ENCODE measurements at regions not wholly inside any gene's neighbourhood (a gene's known extent, or its start where the extent isn't known, plus 50 kb on each side); places are given as distances from the start of the nearest gene placed in this dataset.

GRCh38 chr1:106224426-106224825 lies 832.0 kb upstream of the PRMT6 start:
- ChIA-PET CTCF (no interaction called here), POLR2A (no interaction called here)
- H3K36me3 ChIP-seq (ENCODE audit: control insufficient read depth in 2 of 2, extremely low read depth in 1 of 2, insufficient read depth in 2 of 2, low read length in 2 of 2) = no peaks in the 10 kb centered on the region
- H3K4me1 ChIP-seq (ENCODE audit: control insufficient read depth, extremely low read depth, insufficient read depth, low read length) = no peaks in the 10 kb centered on the region
- no TSS peak for BruUV-seq (replicated peaks)
- no peak overlapping the region for H2AFZ ChIP-seq (ENCODE audit: low read depth, low read length)
- peaks cover 2% of the 10 kb centered on the region for H3K9me3 ChIP-seq (replicated peaks; ENCODE audit: control insufficient read depth, insufficient read depth, low read length)
- DNase-seq (ENCODE audit: low read depth, low spot score) = no peak
- H3K4me2 ChIP-seq (ENCODE audit: insufficient read depth, low read length) = no peak overlapping the region
- no peak overlapping the region for H3K9ac ChIP-seq (replicated peaks; ENCODE audit: extremely low read depth, insufficient read depth, low read length)
- no peak overlapping the region for H3K27ac ChIP-seq (ENCODE audit: insufficient read depth, low read depth, low read length)
- no peaks in the 10 kb centered on the region for H3K27me3 ChIP-seq (ENCODE audit: control insufficient read depth in 2 of 2, insufficient read depth in 2 of 2, low read length in 2 of 2)
- TF ChIP-seq GATA2 (IDR thresholded peaks at IDR 0.05; ENCODE audit: insufficient read depth, insufficient read length, low read depth, low read length) = no peak
- no peak for TF ChIP-seq FOS (IDR thresholded peaks at IDR 0.05; ENCODE audit: borderline replicate concordance, insufficient read depth, low read length)
- intact Hi-C loops (cut with micrococcal nuclease) = no loop called here
- no peaks in the 10 kb centered on the region for H3K9me1 ChIP-seq (replicated peaks; ENCODE audit: control insufficient read depth, extremely low read depth, insufficient read depth, low read length)
- H3K79me2 ChIP-seq (ENCODE audit: control insufficient read depth, insufficient read depth, low read length) = no peaks in the 10 kb centered on the region
- H4K20me1 ChIP-seq (replicated peaks; ENCODE audit: control insufficient read depth, extremely low read depth, insufficient read depth, low read length) = no peaks in the 10 kb centered on the region
- FAIRE-seq = no peak
- dilution Hi-C loops (cut with MboI; ENCODE audit: extremely low pct_ligation_motif_present, low sequenced_read_pairs) = no loop called here
- no peak overlapping the region for H3K4me3 ChIP-seq (replicated peaks in 1 of 3; ENCODE audit: insufficient read depth in 1 of 3, low read depth in 1 of 3, low read length in 3 of 3)

- H3K79me2 ChIP-seq (ENCODE audit: control insufficient read depth, insufficient read depth, low read length) = no peaks in the 10 kb centered on the region
- FAIRE-seq (no peak), DNase-seq (ENCODE audit: low read depth, low spot score) (no peak)
- H2AFZ ChIP-seq (ENCODE audit: low read depth, low read length) = no peak overlapping the region
- no peak overlapping the region for H3K4me3 ChIP-seq (replicated peaks in 1 of 3; ENCODE audit: insufficient read depth in 1 of 3, low read depth in 1 of 3, low read length in 3 of 3)
- H3K27me3 ChIP-seq (ENCODE audit: control insufficient read depth in 2 of 2, insufficient read depth in 2 of 2, low read length in 2 of 2) = no peaks in the 10 kb centered on the region
- no peak overlapping the region for H3K27ac ChIP-seq (ENCODE audit: insufficient read depth, low read depth, low read length)
- H3K9me3 ChIP-seq (replicated peaks; ENCODE audit: control insufficient read depth, insufficient read depth, low read length) = peaks cover 2% of the 10 kb centered on the region
- dilution Hi-C loops (cut with MboI; ENCODE audit: extremely low pct_ligation_motif_present, low sequenced_read_pairs) (no loop called here), intact Hi-C loops (cut with micrococcal nuclease) (no loop called here)
- H3K9me1 ChIP-seq (replicated peaks; ENCODE audit: control insufficient read depth, extremely low read depth, insufficient read depth, low read length) = no peaks in the 10 kb centered on the region
- BruUV-seq (replicated peaks) = no TSS peak
- no peaks in the 10 kb centered on the region for H3K36me3 ChIP-seq (ENCODE audit: control insufficient read depth in 2 of 2, extremely low read depth in 1 of 2, insufficient read depth in 2 of 2, low read length in 2 of 2)
- H3K9ac ChIP-seq (replicated peaks; ENCODE audit: extremely low read depth, insufficient read depth, low read length) = no peak overlapping the region
- POLR2A ChIA-PET = no interaction called here
- H4K20me1 ChIP-seq (replicated peaks; ENCODE audit: control insufficient read depth, extremely low read depth, insufficient read depth, low read length) = no peaks in the 10 kb centered on the region
- no peak overlapping the region for H3K4me2 ChIP-seq (ENCODE audit: insufficient read depth, low read length)
- H3K4me1 ChIP-seq (ENCODE audit: control insufficient read depth, extremely low read depth, insufficient read depth, low read length) = no peaks in the 10 kb centered on the region
- TF ChIP-seq GATA2 (IDR thresholded peaks at IDR 0.05; ENCODE audit: insufficient read depth, insufficient read length, low read depth, low read length) (no peak), EZH2 (IDR thresholded peaks at IDR 0.05; ENCODE audit: borderline replicate concordance, low read depth, low read length, severe bottlenecking) (no peak), MYC (IDR thresholded peaks at IDR 0.05; ENCODE audit: low read depth, low read length) (no peak), POLR2A (IDR thresholded peaks at IDR 0.05; ENCODE audit: low read depth, low read length) (no peak), FOS (IDR thresholded peaks at IDR 0.05; ENCODE audit: borderline replicate concordance, insufficient read depth, low read length) (no peak)
- CTCF ChIA-PET = interaction anchor here (0.8 kb wide), 1 partner anchor 31 kb away, joined by 3 read pairs; no protein-coding TSS in a partner anchor
These were observed 831.1 kb upstream of the PRMT6 start for GRCh38 chr1:106225403-106225802.

Data from endothelial cell of umbilical vein (primary cell).